Natural killer cell treated with Interleukin-12 subunit alpha and Interleukin-12 subunit beta and Interleukin-15 and Interleukin-18, amount 100 ng/mL, for 72 hours (primary cell): ENCODE measurements at regions not wholly inside any gene's neighbourhood (a gene's known extent, or its start where the extent isn't known, plus 50 kb on each side); places are given as distances from the start of the nearest gene placed in this dataset.
"Not testable (repeated sequence)": the region's sequence is repeated elsewhere in the genome, so short reads cannot be mapped to it uniquely, and the experiment has no call there.

Experiments used
- ATAC-seq, 2 donors: fragments of 150-1000 bp; cut with Tn5 transposase in 1 of 2; sonication (Bioruptor Pico), chemical (Tn5 transposase) in 1 of 2; 2 replicates each; pipeline ENCODE4 v1.10.0; 2021
- DNase-seq: peaks from one replicate; pipeline ENCODE4 v3.0.0; 2022; ENCODE audit warnings: low spot score
- H3K27ac Mint-ChIP-seq, 2 donors: 1 replicate in 1 of 2; 2 replicates in 1 of 2; pipeline ENCODE4 v1.8.0; 2022; ENCODE audit warnings: mixed read lengths in 2 of 2, mild to moderate bottlenecking in 1 of 2, moderate library complexity in 1 of 2
- H3K27me3 Mint-ChIP-seq, 2 donors: 1 replicate in 1 of 2; 2 replicates in 1 of 2; pipeline ENCODE4 v1.8.0; 2022; ENCODE audit warnings: mixed read lengths in 2 of 2
- H3K36me3 Mint-ChIP-seq: one replicate; pipeline ENCODE4 v1.8.0; 2022; ENCODE audit warnings: mixed read lengths
- H3K4me1 Mint-ChIP-seq, 2 donors: 1 replicate in 1 of 2; 2 replicates in 1 of 2; pipeline ENCODE4 v1.8.0; 2022; ENCODE audit warnings: low read depth in 2 of 2, mixed read lengths in 2 of 2, mild to moderate bottlenecking in 1 of 2
- H3K4me3 Mint-ChIP-seq: one replicate; pipeline ENCODE4 v1.8.0; 2022; ENCODE audit warnings: mixed read lengths
- H3K9me3 Mint-ChIP-seq: 2 replicates; pipeline ENCODE4 v1.8.0; 2022; ENCODE audit warnings: mixed read lengths

GRCh38 chr12:54736549-54736948 lies 88.4 kb upstream of the DCD start:
- no peaks in the 10 kb centered on the region for H3K9me3 Mint-ChIP-seq
- peaks cover 23 to 34% of the 10 kb centered on the region in 2 donors for H3K4me1 Mint-ChIP-seq
- no peaks in the 10 kb centered on the region for H3K27me3 Mint-ChIP-seq
- peaks cover 8% of the 10 kb centered on the region for H3K36me3 Mint-ChIP-seq
- H3K4me3 Mint-ChIP-seq: peak overlapping the region; percentile 3
- DNase-seq: no peak
- peak overlapping the region; percentile 42 to 60 for H3K27ac Mint-ChIP-seq
- no peak for ATAC-seq

- H3K9me3 Mint-ChIP-seq: no peaks in the 10 kb centered on the region
- H3K4me3 Mint-ChIP-seq: no peak overlapping the region
- no peak for DNase-seq
- H3K27me3 Mint-ChIP-seq: no peaks in the 10 kb centered on the region
- H3K27ac Mint-ChIP-seq: no peak overlapping the region
- ATAC-seq: no peak
- peaks cover 8% of the 10 kb centered on the region for H3K36me3 Mint-ChIP-seq
- peaks cover 9 to 33% of the 10 kb centered on the region in 2 donors for H3K4me1 Mint-ChIP-seq
These were observed 86.2 kb upstream of the DCD start for GRCh38 chr12:54734196-54734950.

- Mint-ChIP-seq H3K27ac (no peak overlapping the region), H3K9me3 (no peaks in the 10 kb centered on the region), H3K36me3 (no peaks in the 10 kb centered on the region), H3K4me1 (peaks cover 14 to 19% of the 10 kb centered on the region in 2 donors), H3K27me3 (peaks cover 3 to 9% of the 10 kb centered on the region in 2 donors), H3K4me3 (no peak overlapping the region)
- ATAC-seq (no peak), DNase-seq (no peak)
These were observed 77.2 kb upstream of the DCD start for GRCh38 chr12:54725233-54725843.

- Mint-ChIP-seq H3K9me3 (no peaks in the 10 kb centered on the region), H3K4me1 (peaks cover 11 to 14% of the 10 kb centered on the region in 2 donors), H3K4me3 (no peak overlapping the region), H3K36me3 (no peaks in the 10 kb centered on the region), H3K27me3 (peaks cover 3 to 9% of the 10 kb centered on the region in 2 donors), H3K27ac (no peak overlapping the region)
- DNase-seq: no peak
- ATAC-seq: no peak
These were observed 75.5 kb upstream of the DCD start for GRCh38 chr12:54723379-54724256.

GRCh38 chr12:54721312-54721711 lies 73.1 kb upstream of the DCD start:
- ATAC-seq (no peak), DNase-seq (no peak)
- Mint-ChIP-seq H3K9me3 (no peaks in the 10 kb centered on the region), H3K4me1 (peaks cover 6 to 9% of the 10 kb centered on the region in 2 donors), H3K27ac (no peak overlapping the region), H3K27me3 (peaks cover 3 to 16% of the 10 kb centered on the region in 2 donors), H3K4me3 (no peak overlapping the region), H3K36me3 (no peaks in the 10 kb centered on the region)

GRCh38 chr12:54719691-54720090 lies 71.5 kb upstream of the DCD start:
- Mint-ChIP-seq H3K4me3 (no peak overlapping the region), H3K27ac (no peak overlapping the region), H3K9me3 (no peaks in the 10 kb centered on the region)

GRCh38 chr12:54716261-54716660 lies 68.1 kb upstream of the DCD start:
- no peak overlapping the region for H3K27ac Mint-ChIP-seq
- H3K27me3 Mint-ChIP-seq: peaks cover 21 to 39% of the 10 kb centered on the region in 2 donors
- no peaks in the 10 kb centered on the region for H3K9me3 Mint-ChIP-seq
- no peaks in the 10 kb centered on the region for H3K36me3 Mint-ChIP-seq
- H3K4me3 Mint-ChIP-seq: no peak overlapping the region
- no peaks in the 10 kb centered on the region for H3K4me1 Mint-ChIP-seq
- no peak for ATAC-seq
- no peak for DNase-seq

More at GRCh38 chr12:54719691-54720090, 71.5 kb upstream of the DCD start:
- ATAC-seq (no peak), DNase-seq (no peak)
- H3K36me3 Mint-ChIP-seq: no peaks in the 10 kb centered on the region
- peaks cover 1 to 5% of the 10 kb centered on the region in 2 donors for H3K4me1 Mint-ChIP-seq
- H3K27me3 Mint-ChIP-seq: peaks cover 5 to 21% of the 10 kb centered on the region in 2 donors

- H3K36me3 Mint-ChIP-seq, H3K9me3 Mint-ChIP-seq, H3K27ac Mint-ChIP-seq, DNase-seq, ATAC-seq, H3K4me1 Mint-ChIP-seq, H3K4me3 Mint-ChIP-seq: not testable (repeated sequence)
- H3K27me3 Mint-ChIP-seq: peaks cover 21 to 39% of the 10 kb centered on the region in 2 donors
These were observed 65.7 kb upstream of the DCD start for GRCh38 chr12:54713876-54714275.

GRCh38 chr12:54711669-54712068 lies 63.5 kb upstream of the DCD start:
- Mint-ChIP-seq H3K27ac (no peak overlapping the region), H3K4me3 (no peak overlapping the region)

GRCh38 chr12:54708826-54709225 lies 60.7 kb upstream of the DCD start:
- Mint-ChIP-seq H3K36me3 (no peaks in the 10 kb centered on the region), H3K27ac (no peak overlapping the region), H3K4me3 (no peak overlapping the region), H3K27me3 (peaks cover 16 to 19% of the 10 kb centered on the region in 2 donors), H3K4me1 (no peaks in the 10 kb centered on the region), H3K9me3 (no peaks in the 10 kb centered on the region)
- no peak for DNase-seq
- ATAC-seq: no peak

More at GRCh38 chr12:54711669-54712068, 63.5 kb upstream of the DCD start:
- Mint-ChIP-seq H3K27me3 (peaks cover 21 to 32% of the 10 kb centered on the region in 2 donors), H3K4me1 (no peaks in the 10 kb centered on the region), H3K9me3 (no peaks in the 10 kb centered on the region), H3K36me3 (no peaks in the 10 kb centered on the region)
- no peak for ATAC-seq
- no peak for DNase-seq

- H3K27me3 Mint-ChIP-seq: peaks cover 10% of the 10 kb centered on the region in 2 donors
- DNase-seq (no peak), ATAC-seq (no peak)
- no peak overlapping the region for H3K4me3 Mint-ChIP-seq
- H3K9me3 Mint-ChIP-seq: no peaks in the 10 kb centered on the region
- no peaks in the 10 kb centered on the region for H3K36me3 Mint-ChIP-seq
- H3K27ac Mint-ChIP-seq: no peak overlapping the region
- no peaks in the 10 kb centered on the region for H3K4me1 Mint-ChIP-seq
These were observed 56.0 kb upstream of the DCD start for GRCh38 chr12:54704202-54704601.

GRCh38 chr12:54701940-54702592 lies 53.9 kb upstream of the DCD start:
- no peak for ATAC-seq
- Mint-ChIP-seq H3K4me3 (no peak overlapping the region), H3K36me3 (no peaks in the 10 kb centered on the region), H3K27me3 (peaks cover 17 to 18% of the 10 kb centered on the region in 2 donors), H3K4me1 (no peaks in the 10 kb centered on the region), H3K9me3 (no peaks in the 10 kb centered on the region), H3K27ac (no peak overlapping the region)
- no peak for DNase-seq

GRCh38 chr12:54700849-54701248 lies 52.7 kb upstream of the DCD start:
- H3K4me3 Mint-ChIP-seq: no peak overlapping the region
- no peaks in the 10 kb centered on the region for H3K9me3 Mint-ChIP-seq
- H3K27ac Mint-ChIP-seq: no peak overlapping the region
- DNase-seq (no peak), ATAC-seq (no peak)
- no peaks in the 10 kb centered on the region for H3K4me1 Mint-ChIP-seq
- H3K27me3 Mint-ChIP-seq: peaks cover 21 to 26% of the 10 kb centered on the region in 2 donors
- no peaks in the 10 kb centered on the region for H3K36me3 Mint-ChIP-seq
